GDM1 (cell line): ENCODE measurements at regions not wholly inside any gene's neighbourhood (a gene's known extent, or its start where the extent isn't known, plus 50 kb on each side); places are given as distances from the start of the nearest gene placed in this dataset.

Experiments used
- DNase-seq: peaks from one replicate; lab custom pipeline; 2025; lab: John Stamatoyannopoulos, UW

- no peak for DNase-seq
Observed at GRCh38 chr1:188314557-188315137, 1485.9 kb downstream of the PLA2G4A start.

GRCh38 chr1:188317894-188318293, 1489.1 kb downstream of the PLA2G4A start:
- DNase-seq, result no peak

- no peak for DNase-seq
Observed at GRCh38 chr1:188325211-188325610, 1496.5 kb downstream of the PLA2G4A start.

GRCh38 chr1:188343914-188344313, 1515.2 kb downstream of the PLA2G4A start:
- DNase-seq, result no peak

- no peak for DNase-seq
Observed at GRCh38 chr1:188350104-188350503, 1521.4 kb downstream of the PLA2G4A start.

- no peak for DNase-seq
Observed at GRCh38 chr1:188355082-188355481, 1526.3 kb downstream of the PLA2G4A start.

- DNase-seq, result no peak
Observed at GRCh38 chr1:188355847-188356246, 1527.1 kb downstream of the PLA2G4A start.

GRCh38 chr1:188359315-188359714, 1530.6 kb downstream of the PLA2G4A start:
- DNase-seq, result no peak

- no peak for DNase-seq
Observed at GRCh38 chr1:188363943-188364342, 1535.2 kb downstream of the PLA2G4A start.

GRCh38 chr1:188364927-188365449, 1536.2 kb downstream of the PLA2G4A start:
- DNase-seq, result no peak

GRCh38 chr1:188365874-188366273, 1537.1 kb downstream of the PLA2G4A start:
- DNase-seq, result no peak

GRCh38 chr1:188367661-188368060, 1538.9 kb downstream of the PLA2G4A start:
- DNase-seq, result no peak

GRCh38 chr1:188371295-188371806, 1542.6 kb downstream of the PLA2G4A start:
- no peak for DNase-seq

- no peak for DNase-seq
Observed at GRCh38 chr1:188372821-188373220, 1544.1 kb downstream of the PLA2G4A start.

GRCh38 chr1:188382851-188383250, 1554.1 kb downstream of the PLA2G4A start:
- DNase-seq, result no peak

GRCh38 chr1:188386161-188386560, 1557.4 kb downstream of the PLA2G4A start:
- DNase-seq, result no peak

- DNase-seq, result no peak
Observed at GRCh38 chr1:188386666-188387065, 1557.9 kb downstream of the PLA2G4A start.

- no peak for DNase-seq
Observed at GRCh38 chr1:188394677-188395076, 1565.9 kb downstream of the PLA2G4A start.

GRCh38 chr1:188397521-188397920, 1568.8 kb downstream of the PLA2G4A start:
- no peak for DNase-seq

GRCh38 chr1:188402986-188403385, 1574.2 kb downstream of the PLA2G4A start:
- no peak for DNase-seq

- DNase-seq, result no peak
Observed at GRCh38 chr1:188406636-188407035, 1577.9 kb downstream of the PLA2G4A start.

GRCh38 chr1:188420177-188420576, 1591.4 kb downstream of the PLA2G4A start:
- no peak for DNase-seq

GRCh38 chr1:188423073-188423472, 1594.3 kb downstream of the PLA2G4A start:
- DNase-seq, result no peak

- DNase-seq, result no peak
Observed at GRCh38 chr1:188424176-188424575, 1595.4 kb downstream of the PLA2G4A start.
